HepG2 (cell line): ENCODE measurements at regions not wholly inside any gene's neighbourhood (a gene's known extent, or its start where the extent isn't known, plus 50 kb on each side); places are given as distances from the start of the nearest gene placed in this dataset.

Source experiments
- ATAC-seq: fragments of 200-7000 bp; cut with Tn5 transposase; 3 replicates; pipeline ENCODE4 v1.9.1; 2020; ENCODE audit warnings: mild to moderate bottlenecking, moderate library complexity
- BruUV-seq: library from RNA; stranded (reverse); fragments of 400-500 nt; replicated peaks from 2 replicates; lab custom pipeline; 2021; lab: Mats Ljungman, UMichigan
- CTCF ChIA-PET: fragments of 300-600 bp; formaldehyde crosslinking; extraction: SDS; loops from one replicate; lab custom pipeline; 2021; ENCODE audit warnings: low total read pairs, inconsistent platforms, low intra/inter-chr PET ratio; lab: Yijun Ruan, JAX
- POLR2A ChIA-PET: fragments of 350-600 bp; sonication (Branson Sonifier 250); formaldehyde crosslinking; loops from one replicate; lab custom pipeline; 2020; ENCODE audit warnings: antibody characterized with exemption, inconsistent platforms; lab: Yijun Ruan, JAX
- DNase-seq: peaks from one replicate; pipeline ENCODE4 v3.0.0-alpha.2; 2015; ENCODE audit warnings: low spot score
- FAIRE-seq: peaks from 3 replicates; lab custom pipeline; 2011; peaks lifted over from hg19 to GRCh38; lab: Jason Lieb, UNC
- H2AFZ ChIP-seq: one replicate; pipeline ENCODE4 v1.6.1; 2011; ENCODE audit warnings: low read length, inconsistent platforms
- H3K27ac ChIP-seq: fragments of 300-600 bp; 3 replicates; pipeline ENCODE4 v1.8.0; 2011; ENCODE audit warnings: mixed run types, mild to moderate bottlenecking, mixed read lengths, low read length, inconsistent platforms; ENCODE audit not compliant: insufficient read depth; ENCODE audit errors: extremely low read length
- H3K27me3 ChIP-seq, 2 experiments: fragments of 200-600 bp in 1 of 2; 2 replicates in 1 of 2; 3 replicates in 1 of 2; pipeline versions ENCODE4 v1.6.0 to v1.8.0; 2011; ENCODE audit warnings: low read length in 2 of 2, mild to moderate bottlenecking in 2 of 2, moderate library complexity in 2 of 2, inconsistent platforms in 1 of 2; ENCODE audit not compliant: insufficient read depth in 2 of 2, control insufficient read depth in 1 of 2
- H3K36me3 ChIP-seq, 2 experiments: fragments of 200-600 bp in 1 of 2; replicated peaks in 1 of 2; 2 replicates in 1 of 2; 3 replicates in 1 of 2; pipeline versions ENCODE4 v1.5.1 to v1.8.0; 2011; ENCODE audit warnings: low read length in 2 of 2, inconsistent platforms in 1 of 2; ENCODE audit not compliant: insufficient read depth in 2 of 2, control insufficient read depth in 1 of 2
- H3K4me1 ChIP-seq: 2 replicates; pipeline ENCODE4 v1.5.1; 2012; ENCODE audit warnings: low read length, inconsistent platforms; ENCODE audit not compliant: insufficient read depth
- H3K4me2 ChIP-seq: 2 replicates; pipeline ENCODE4 v1.6.0; 2011; ENCODE audit warnings: low read depth, low read length, inconsistent platforms
- H3K4me3 ChIP-seq, 3 experiments: fragments of 200-600 bp in 1 of 3; sonication (generic), shearing (Covaris generic) in 1 of 3; replicated peaks in 1 of 3; 2 replicates each; pipeline ENCODE4 v1.5.1; 2011 to 2016; ENCODE audit warnings: low read length in 3 of 3, inconsistent platforms in 2 of 3, low read depth in 2 of 3, mild to moderate bottlenecking in 2 of 3, control low read depth in 1 of 3, mixed read lengths in 1 of 3; ENCODE audit not compliant: insufficient read depth in 1 of 3
- H3K79me2 ChIP-seq: one replicate; pipeline ENCODE4 v1.6.1; 2011; ENCODE audit warnings: low read length, inconsistent platforms; ENCODE audit not compliant: insufficient read depth
- H3K9ac ChIP-seq: 2 replicates; pipeline ENCODE4 v1.6.0; 2011; ENCODE audit warnings: mild to moderate bottlenecking, low read depth, low read length, inconsistent platforms; ENCODE audit not compliant: insufficient read depth
- H3K9me3 ChIP-seq: 2 replicates; pipeline ENCODE4 v1.5.1; 2012; ENCODE audit warnings: mild to moderate bottlenecking, low read length
- H4K20me1 ChIP-seq: 2 replicates; pipeline ENCODE4 v1.6.0; 2011; ENCODE audit warnings: inconsistent platforms, mild to moderate bottlenecking, low read length, moderate library complexity; ENCODE audit not compliant: insufficient read depth
- NFE2L2 ChIP-seq: fragments of 150-350 bp; IDR thresholded peaks from 2 replicates; pipeline ENCODE4 v1.6.1; 2014; ENCODE audit warnings: low read length
- PAWR ChIP-seq: sonication (generic); formaldehyde crosslinking; IDR thresholded peaks from 2 replicates; pipeline ENCODE4 v1.4.0; 2020; ENCODE audit warnings: missing genetic modification reagents, mild to moderate bottlenecking, borderline replicate concordance
- PHB2 ChIP-seq: fragments of 450-650 bp; IDR thresholded peaks from 2 replicates; pipeline ENCODE4 v1.6.1; 2018; ENCODE audit not compliant: partially characterized antibody
- SALL2 ChIP-seq: sonication (generic); formaldehyde crosslinking; IDR thresholded peaks from 2 replicates; pipeline ENCODE4 v1.8.1; 2023; ENCODE audit warnings: mild to moderate bottlenecking, missing genetic modification reagents, inconsistent platforms
- ZC3H4 ChIP-seq: sonication (generic); formaldehyde crosslinking; IDR thresholded peaks from 2 replicates; pipeline ENCODE4 v1.4.0; 2020; ENCODE audit warnings: missing genetic modification reagents, borderline replicate concordance
- ZFP82 ChIP-seq: sonication (generic); formaldehyde crosslinking; IDR thresholded peaks from 2 replicates; pipeline ENCODE4 v1.5.1; 2020; ENCODE audit warnings: mild to moderate bottlenecking, missing genetic modification reagents, borderline replicate concordance
- ZNF251 ChIP-seq: sonication (generic); formaldehyde crosslinking; IDR thresholded peaks from 2 replicates; pipeline ENCODE4 v1.9.0; 2021; ENCODE audit warnings: mild to moderate bottlenecking, missing genetic modification reagents
- ZNF296 ChIP-seq: sonication (generic); formaldehyde crosslinking; conservative IDR thresholded peaks from 2 replicates; pipeline ENCODE4 v1.5.0; 2020; ENCODE audit warnings: mild to moderate bottlenecking, missing genetic modification reagents
- in situ Hi-C: cut with HindIII; loops from 2 replicates; pipeline ENCODE4 v1.10.0; 2017; ENCODE audit warnings: low pct_unique_long_range_greater_than_20kb; ENCODE audit not compliant: extremely low pct_ligation_motif_present
- intact Hi-C: fragments of 100-400 bp; cut with micrococcal nuclease; formaldehyde crosslinking; loops from one replicate; pipeline ENCODE4 v1.10.0; 2022; ENCODE audit not compliant: unreplicated experiment
- TF ChIP-seq, protein P1 (sequence below): sonication (generic); formaldehyde crosslinking; IDR thresholded peaks from 2 replicates; pipeline ENCODE4 v1.4.0; 2020; ENCODE audit warnings: missing genetic modification reagents, borderline replicate concordance
- TF ChIP-seq, protein P2 (sequence below), 2 experiments: IDR thresholded peaks; 2 replicates each; pipeline ENCODE4 v1.6.1; 2011 to 2012; ENCODE audit warnings: low read length in 2 of 2, borderline replicate concordance in 1 of 2, low read depth in 1 of 2, mild to moderate bottlenecking in 1 of 2, moderate library complexity in 1 of 2
- TF ChIP-seq, protein P3 (sequence below): sonication (generic); formaldehyde crosslinking; IDR thresholded peaks from 2 replicates; pipeline ENCODE4 v1.4.0; 2020; ENCODE audit warnings: missing genetic modification reagents, borderline replicate concordance
- TF ChIP-seq, protein P4 (sequence below): sonication (generic); formaldehyde crosslinking; conservative IDR thresholded peaks from 2 replicates; pipeline ENCODE4 v1.4.0; 2020; ENCODE audit warnings: missing genetic modification reagents

DNA sequence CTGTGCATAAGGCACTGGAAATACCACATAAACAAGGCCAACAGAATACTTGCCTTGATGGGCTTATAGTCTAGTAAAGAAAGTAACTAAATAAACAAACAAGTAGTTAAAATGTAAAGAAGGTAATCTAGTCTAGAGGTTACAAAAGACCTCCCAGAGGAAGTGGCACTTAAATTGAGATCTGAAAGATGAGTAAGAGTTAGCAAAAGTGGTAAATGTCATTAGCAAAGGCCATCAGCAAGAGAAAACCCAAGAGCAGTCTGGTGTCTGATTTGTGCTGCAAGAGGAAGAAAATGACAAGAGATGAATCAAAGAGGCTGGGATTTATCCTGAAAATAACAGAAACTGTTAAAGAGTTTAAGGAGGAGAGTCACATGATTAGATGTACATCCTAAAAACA lies 96.6 kb upstream of the SMLR1 start:
- in situ Hi-C loops (no loop called here), intact Hi-C loops (no loop called here)
- H4K20me1 ChIP-seq: no peaks in the 10 kb centered on the region
- H3K4me3 ChIP-seq: no peak overlapping the region
- H3K27ac ChIP-seq: no peak overlapping the region
- H3K4me2 ChIP-seq: no peak overlapping the region
- H3K4me1 ChIP-seq: no peaks in the 10 kb centered on the region
- no peak overlapping the region for H2AFZ ChIP-seq
- FAIRE-seq (no peak), ATAC-seq (no peak), DNase-seq (no peak)
- H3K79me2 ChIP-seq: no peaks in the 10 kb centered on the region
- ChIA-PET POLR2A (no interaction called here), CTCF (no interaction called here)
- no TSS peak for BruUV-seq
- no peaks in the 10 kb centered on the region for H3K9me3 ChIP-seq
- H3K9ac ChIP-seq: no peak overlapping the region
- H3K36me3 ChIP-seq: no peaks in the 10 kb centered on the region
- H3K27me3 ChIP-seq: no peaks in the 10 kb centered on the region
- TF ChIP-seq NFE2L2 (no peak), ZC3H4 (CRISPR knock-in tag) (no peak), SALL2 (CRISPR knock-in tag) (no peak), ZNF251 (CRISPR knock-in tag) (no peak), ZNF296 (CRISPR knock-in tag) (no peak), ZFP82 (CRISPR knock-in tag) (no peak), PHB2 (no peak), PAWR (CRISPR knock-in tag) (no peak)
- TF ChIP-seq, protein P1, sequence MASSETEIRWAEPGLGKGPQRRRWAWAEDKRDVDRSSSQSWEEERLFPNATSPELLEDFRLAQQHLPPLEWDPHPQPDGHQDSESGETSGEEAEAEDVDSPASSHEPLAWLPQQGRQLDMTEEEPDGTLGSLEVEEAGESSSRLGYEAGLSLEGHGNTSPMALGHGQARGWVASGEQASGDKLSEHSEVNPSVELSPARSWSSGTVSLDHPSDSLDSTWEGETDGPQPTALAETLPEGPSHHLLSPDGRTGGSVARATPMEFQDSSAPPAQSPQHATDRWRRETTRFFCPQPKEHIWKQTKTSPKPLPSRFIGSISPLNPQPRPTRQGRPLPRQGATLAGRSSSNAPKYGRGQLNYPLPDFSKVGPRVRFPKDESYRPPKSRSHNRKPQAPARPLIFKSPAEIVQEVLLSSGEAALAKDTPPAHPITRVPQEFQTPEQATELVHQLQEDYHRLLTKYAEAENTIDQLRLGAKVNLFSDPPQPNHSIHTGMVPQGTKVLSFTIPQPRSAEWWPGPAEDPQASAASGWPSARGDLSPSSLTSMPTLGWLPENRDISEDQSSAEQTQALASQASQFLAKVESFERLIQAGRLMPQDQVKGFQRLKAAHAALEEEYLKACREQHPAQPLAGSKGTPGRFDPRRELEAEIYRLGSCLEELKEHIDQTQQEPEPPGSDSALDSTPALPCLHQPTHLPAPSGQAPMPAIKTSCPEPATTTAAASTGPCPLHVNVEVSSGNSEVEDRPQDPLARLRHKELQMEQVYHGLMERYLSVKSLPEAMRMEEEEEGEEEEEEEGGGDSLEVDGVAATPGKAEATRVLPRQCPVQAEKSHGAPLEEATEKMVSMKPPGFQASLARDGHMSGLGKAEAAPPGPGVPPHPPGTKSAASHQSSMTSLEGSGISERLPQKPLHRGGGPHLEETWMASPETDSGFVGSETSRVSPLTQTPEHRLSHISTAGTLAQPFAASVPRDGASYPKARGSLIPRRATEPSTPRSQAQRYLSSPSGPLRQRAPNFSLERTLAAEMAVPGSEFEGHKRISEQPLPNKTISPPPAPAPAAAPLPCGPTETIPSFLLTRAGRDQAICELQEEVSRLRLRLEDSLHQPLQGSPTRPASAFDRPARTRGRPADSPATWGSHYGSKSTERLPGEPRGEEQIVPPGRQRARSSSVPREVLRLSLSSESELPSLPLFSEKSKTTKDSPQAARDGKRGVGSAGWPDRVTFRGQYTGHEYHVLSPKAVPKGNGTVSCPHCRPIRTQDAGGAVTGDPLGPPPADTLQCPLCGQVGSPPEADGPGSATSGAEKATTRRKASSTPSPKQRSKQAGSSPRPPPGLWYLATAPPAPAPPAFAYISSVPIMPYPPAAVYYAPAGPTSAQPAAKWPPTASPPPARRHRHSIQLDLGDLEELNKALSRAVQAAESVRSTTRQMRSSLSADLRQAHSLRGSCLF (CRISPR knock-in tag): no peak
- TF ChIP-seq, protein P2, sequence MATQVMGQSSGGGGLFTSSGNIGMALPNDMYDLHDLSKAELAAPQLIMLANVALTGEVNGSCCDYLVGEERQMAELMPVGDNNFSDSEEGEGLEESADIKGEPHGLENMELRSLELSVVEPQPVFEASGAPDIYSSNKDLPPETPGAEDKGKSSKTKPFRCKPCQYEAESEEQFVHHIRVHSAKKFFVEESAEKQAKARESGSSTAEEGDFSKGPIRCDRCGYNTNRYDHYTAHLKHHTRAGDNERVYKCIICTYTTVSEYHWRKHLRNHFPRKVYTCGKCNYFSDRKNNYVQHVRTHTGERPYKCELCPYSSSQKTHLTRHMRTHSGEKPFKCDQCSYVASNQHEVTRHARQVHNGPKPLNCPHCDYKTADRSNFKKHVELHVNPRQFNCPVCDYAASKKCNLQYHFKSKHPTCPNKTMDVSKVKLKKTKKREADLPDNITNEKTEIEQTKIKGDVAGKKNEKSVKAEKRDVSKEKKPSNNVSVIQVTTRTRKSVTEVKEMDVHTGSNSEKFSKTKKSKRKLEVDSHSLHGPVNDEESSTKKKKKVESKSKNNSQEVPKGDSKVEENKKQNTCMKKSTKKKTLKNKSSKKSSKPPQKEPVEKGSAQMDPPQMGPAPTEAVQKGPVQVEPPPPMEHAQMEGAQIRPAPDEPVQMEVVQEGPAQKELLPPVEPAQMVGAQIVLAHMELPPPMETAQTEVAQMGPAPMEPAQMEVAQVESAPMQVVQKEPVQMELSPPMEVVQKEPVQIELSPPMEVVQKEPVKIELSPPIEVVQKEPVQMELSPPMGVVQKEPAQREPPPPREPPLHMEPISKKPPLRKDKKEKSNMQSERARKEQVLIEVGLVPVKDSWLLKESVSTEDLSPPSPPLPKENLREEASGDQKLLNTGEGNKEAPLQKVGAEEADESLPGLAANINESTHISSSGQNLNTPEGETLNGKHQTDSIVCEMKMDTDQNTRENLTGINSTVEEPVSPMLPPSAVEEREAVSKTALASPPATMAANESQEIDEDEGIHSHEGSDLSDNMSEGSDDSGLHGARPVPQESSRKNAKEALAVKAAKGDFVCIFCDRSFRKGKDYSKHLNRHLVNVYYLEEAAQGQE (IDR thresholded peaks at IDR 0.05; ENCODE audit: borderline replicate concordance in 1 of 2, low read depth in 1 of 2, low read length in 2 of 2): no peak
- TF ChIP-seq, protein P3, sequence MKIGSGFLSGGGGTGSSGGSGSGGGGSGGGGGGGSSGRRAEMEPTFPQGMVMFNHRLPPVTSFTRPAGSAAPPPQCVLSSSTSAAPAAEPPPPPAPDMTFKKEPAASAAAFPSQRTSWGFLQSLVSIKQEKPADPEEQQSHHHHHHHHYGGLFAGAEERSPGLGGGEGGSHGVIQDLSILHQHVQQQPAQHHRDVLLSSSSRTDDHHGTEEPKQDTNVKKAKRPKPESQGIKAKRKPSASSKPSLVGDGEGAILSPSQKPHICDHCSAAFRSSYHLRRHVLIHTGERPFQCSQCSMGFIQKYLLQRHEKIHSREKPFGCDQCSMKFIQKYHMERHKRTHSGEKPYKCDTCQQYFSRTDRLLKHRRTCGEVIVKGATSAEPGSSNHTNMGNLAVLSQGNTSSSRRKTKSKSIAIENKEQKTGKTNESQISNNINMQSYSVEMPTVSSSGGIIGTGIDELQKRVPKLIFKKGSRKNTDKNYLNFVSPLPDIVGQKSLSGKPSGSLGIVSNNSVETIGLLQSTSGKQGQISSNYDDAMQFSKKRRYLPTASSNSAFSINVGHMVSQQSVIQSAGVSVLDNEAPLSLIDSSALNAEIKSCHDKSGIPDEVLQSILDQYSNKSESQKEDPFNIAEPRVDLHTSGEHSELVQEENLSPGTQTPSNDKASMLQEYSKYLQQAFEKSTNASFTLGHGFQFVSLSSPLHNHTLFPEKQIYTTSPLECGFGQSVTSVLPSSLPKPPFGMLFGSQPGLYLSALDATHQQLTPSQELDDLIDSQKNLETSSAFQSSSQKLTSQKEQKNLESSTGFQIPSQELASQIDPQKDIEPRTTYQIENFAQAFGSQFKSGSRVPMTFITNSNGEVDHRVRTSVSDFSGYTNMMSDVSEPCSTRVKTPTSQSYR (CRISPR knock-in tag): no peak
- TF ChIP-seq, protein P4, sequence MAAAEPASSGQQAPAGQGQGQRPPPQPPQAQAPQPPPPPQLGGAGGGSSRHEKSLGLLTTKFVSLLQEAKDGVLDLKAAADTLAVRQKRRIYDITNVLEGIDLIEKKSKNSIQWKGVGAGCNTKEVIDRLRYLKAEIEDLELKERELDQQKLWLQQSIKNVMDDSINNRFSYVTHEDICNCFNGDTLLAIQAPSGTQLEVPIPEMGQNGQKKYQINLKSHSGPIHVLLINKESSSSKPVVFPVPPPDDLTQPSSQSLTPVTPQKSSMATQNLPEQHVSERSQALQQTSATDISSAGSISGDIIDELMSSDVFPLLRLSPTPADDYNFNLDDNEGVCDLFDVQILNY (CRISPR knock-in tag): no peak
